ENCODE measurements at regions not wholly inside any gene's neighbourhood (a gene's known extent, or its start where the extent isn't known, plus 50 kb on each side); places are given as distances from the start of the nearest gene placed in this dataset.

DNA sequence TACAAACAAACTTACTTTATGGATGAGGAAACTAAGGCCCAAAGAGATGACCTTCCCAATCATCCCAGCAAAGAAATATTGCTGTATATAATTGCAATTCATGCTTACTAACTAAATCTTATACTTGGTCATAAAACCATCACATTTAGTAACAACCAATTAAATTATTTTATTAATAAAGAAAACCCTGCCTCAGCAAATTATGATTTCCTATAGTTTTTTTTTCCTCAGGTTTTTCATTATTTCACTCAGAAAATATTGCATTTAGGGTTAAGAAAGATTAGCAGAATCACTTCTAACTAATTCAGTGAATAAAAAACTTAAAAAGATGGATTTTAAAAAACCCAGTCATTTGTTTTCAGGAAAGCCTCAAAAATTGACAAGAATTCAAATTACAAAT lies 86.5 kb upstream of the GADL1 start:
- Histone ChIP-seq H3K36me3 (ENCODE audit: insufficient read depth) (no peaks in the 10 kb centered on the region), H3K4me2 (no peak overlapping the region), H3K4me1 (ENCODE audit: low read depth, poor library complexity, severe bottlenecking) (no peaks in the 10 kb centered on the region), H3K27me3 (ENCODE audit: insufficient read depth, low read depth) (no peaks in the 10 kb centered on the region), H3K27ac (no peak overlapping the region), H3K79me2 (ENCODE audit: insufficient read depth, low read depth) (no peaks in the 10 kb centered on the region), H3K4me3 (IDR thresholded peaks at IDR 0.05; ENCODE audit: insufficient read depth, low read depth, low read length) (no peak overlapping the region), H3K9ac (no peak overlapping the region), H4K20me1 (ENCODE audit: insufficient read depth) (no peaks in the 10 kb centered on the region), H2AFZ (ENCODE audit: low read depth) (no peak overlapping the region)
- TF ChIP-seq CTCF (conservative IDR thresholded peaks at IDR 0.05; ENCODE audit: low read depth, low read length) = no peak

DNA sequence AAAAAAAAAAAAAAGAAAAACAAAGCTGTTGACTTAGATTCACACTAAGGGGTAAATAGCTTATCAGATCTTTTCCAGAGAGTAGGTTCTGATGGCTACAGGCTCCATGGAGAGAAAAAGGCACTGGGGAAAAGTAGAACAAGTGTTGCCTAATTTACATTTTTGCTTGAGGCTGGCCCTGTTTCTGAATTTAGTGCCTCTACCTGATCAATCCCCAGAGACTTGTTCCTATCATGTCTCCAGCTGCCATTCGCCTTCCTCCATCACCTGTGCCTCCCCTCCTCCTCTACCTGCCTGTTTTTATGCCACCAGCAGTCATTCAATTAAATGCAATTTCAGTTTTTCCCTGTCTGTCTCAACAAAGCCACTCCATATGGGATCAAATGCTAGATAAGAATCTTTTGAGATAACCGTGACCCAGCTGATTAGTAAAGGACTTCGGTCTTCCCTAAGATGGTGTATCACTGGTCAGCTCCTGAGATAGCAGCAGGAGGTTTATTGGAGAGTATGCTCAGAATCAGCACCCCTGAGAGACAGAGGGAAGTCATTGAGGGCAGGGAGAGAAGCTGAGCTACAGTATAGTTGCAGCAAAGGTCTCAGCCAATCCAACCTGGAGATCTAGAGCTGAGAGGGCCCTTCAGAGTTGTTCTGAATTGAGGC lies 88.1 kb upstream of the GADL1 start:
- no peak for TF ChIP-seq CTCF (conservative IDR thresholded peaks at IDR 0.05; ENCODE audit: low read depth, low read length)
- no peaks in the 10 kb centered on the region for H3K79me2 ChIP-seq (ENCODE audit: insufficient read depth, low read depth)
- no peak overlapping the region for H3K4me3 ChIP-seq (IDR thresholded peaks at IDR 0.05; ENCODE audit: insufficient read depth, low read depth, low read length)
- H3K27ac ChIP-seq = no peak overlapping the region
- no peaks in the 10 kb centered on the region for H4K20me1 ChIP-seq (ENCODE audit: insufficient read depth)
- H3K4me2 ChIP-seq = no peak overlapping the region
- no peaks in the 10 kb centered on the region for H3K4me1 ChIP-seq (ENCODE audit: low read depth, poor library complexity, severe bottlenecking)
- no peak overlapping the region for H2AFZ ChIP-seq (ENCODE audit: low read depth)
- H3K9ac ChIP-seq = no peak overlapping the region
- no peaks in the 10 kb centered on the region for H3K36me3 ChIP-seq (ENCODE audit: insufficient read depth)
- H3K27me3 ChIP-seq (ENCODE audit: insufficient read depth, low read depth) = no peaks in the 10 kb centered on the region

- H3K4me1 ChIP-seq (ENCODE audit: low read depth, poor library complexity, severe bottlenecking) = no peaks in the 10 kb centered on the region
- no peaks in the 10 kb centered on the region for H3K27me3 ChIP-seq (ENCODE audit: insufficient read depth, low read depth)
- H3K79me2 ChIP-seq (ENCODE audit: insufficient read depth, low read depth) = no peaks in the 10 kb centered on the region
- no peaks in the 10 kb centered on the region for H3K36me3 ChIP-seq (ENCODE audit: insufficient read depth)
- H3K4me2 ChIP-seq = no peak overlapping the region
- no peaks in the 10 kb centered on the region for H4K20me1 ChIP-seq (ENCODE audit: insufficient read depth)
- no peak overlapping the region for H2AFZ ChIP-seq (ENCODE audit: low read depth)
- H3K4me3 ChIP-seq (IDR thresholded peaks at IDR 0.05; ENCODE audit: insufficient read depth, low read depth, low read length) = no peak overlapping the region
- H3K9ac ChIP-seq = no peak overlapping the region
- TF ChIP-seq CTCF (conservative IDR thresholded peaks at IDR 0.05; ENCODE audit: low read depth, low read length) = no peak
- no peak overlapping the region for H3K27ac ChIP-seq
Observed at GRCh38 chr3:30984855-30985749, 90.6 kb upstream of the GADL1 start.

- TF ChIP-seq CTCF (conservative IDR thresholded peaks at IDR 0.05; ENCODE audit: low read depth, low read length) = no peak
- H4K20me1 ChIP-seq (ENCODE audit: insufficient read depth) = no peaks in the 10 kb centered on the region
- no peak overlapping the region for H3K27ac ChIP-seq
- no peaks in the 10 kb centered on the region for H3K4me1 ChIP-seq (ENCODE audit: low read depth, poor library complexity, severe bottlenecking)
- no peak overlapping the region for H3K4me2 ChIP-seq
- H3K36me3 ChIP-seq (ENCODE audit: insufficient read depth) = no peaks in the 10 kb centered on the region
- H2AFZ ChIP-seq (ENCODE audit: low read depth) = no peak overlapping the region
- no peaks in the 10 kb centered on the region for H3K79me2 ChIP-seq (ENCODE audit: insufficient read depth, low read depth)
- no peak overlapping the region for H3K4me3 ChIP-seq (IDR thresholded peaks at IDR 0.05; ENCODE audit: insufficient read depth, low read depth, low read length)
- no peaks in the 10 kb centered on the region for H3K27me3 ChIP-seq (ENCODE audit: insufficient read depth, low read depth)
- H3K9ac ChIP-seq = no peak overlapping the region
Observed at GRCh38 chr3:30986551-30986950, 92.1 kb upstream of the GADL1 start.
